RWPE2 (cell line): ENCODE measurements at regions not wholly inside any gene's neighbourhood (a gene's known extent, or its start where the extent isn't known, plus 50 kb on each side); places are given as distances from the start of the nearest gene placed in this dataset.
"Not testable (repeated sequence)": the region's sequence is repeated elsewhere in the genome, so short reads cannot be mapped to it uniquely, and the experiment has no call there.

Experiments used
- ATAC-seq: fragments of 200-7000 bp; cut with Tn5 transposase; 3 replicates; pipeline ENCODE4 v1.9.1; 2021; ENCODE audit warnings: low read depth
- DNase-seq: peaks from one replicate; pipeline ENCODE4 v3.0.0-alpha.2; 2020; ENCODE audit warnings: low spot score
- H3K27ac ChIP-seq: fragments of 450-650 bp; 2 replicates; pipeline ENCODE4 v1.5.1; 2017; ENCODE audit warnings: mild to moderate bottlenecking; ENCODE audit not compliant: poor library complexity, severe bottlenecking
- H3K27me3 ChIP-seq: fragments of 250-450 bp; sonication (Bioruptor Pico); 2 replicates; pipeline ENCODE4 v1.5.1; 2021; ENCODE audit warnings: mild to moderate bottlenecking, moderate library complexity; ENCODE audit not compliant: insufficient read depth, poor library complexity, severe bottlenecking
- H3K36me3 ChIP-seq: fragments of 250-450 bp; sonication (Bioruptor Pico); 2 replicates; pipeline ENCODE4 v1.5.1; 2020; ENCODE audit warnings: low read depth, mild to moderate bottlenecking, moderate library complexity
- H3K4me1 ChIP-seq: fragments of 250-450 bp; sonication (Bioruptor Pico); 2 replicates; pipeline ENCODE4 v1.5.1; 2021; ENCODE audit warnings: mild to moderate bottlenecking, moderate library complexity; ENCODE audit not compliant: insufficient read depth, poor library complexity, severe bottlenecking
- H3K4me3 ChIP-seq: fragments of 250-450 bp; sonication (Bioruptor Pico); 2 replicates; pipeline ENCODE4 v1.5.1; 2021; ENCODE audit warnings: mild to moderate bottlenecking, moderate library complexity; ENCODE audit not compliant: severe bottlenecking
- H3K9me3 ChIP-seq: fragments of 250-450 bp; sonication (Bioruptor Pico); 2 replicates; pipeline ENCODE4 v1.5.1; 2021; ENCODE audit warnings: mild to moderate bottlenecking, moderate library complexity; ENCODE audit not compliant: severe bottlenecking
- TF ChIP-seq, protein P1 (sequence below): fragments of 450-650 bp; IDR thresholded peaks from one replicate; pipeline ENCODE4 v1.5.1; 2017; ENCODE audit warnings: mild to moderate bottlenecking, moderate library complexity; ENCODE audit not compliant: poor library complexity, severe bottlenecking

DNA sequence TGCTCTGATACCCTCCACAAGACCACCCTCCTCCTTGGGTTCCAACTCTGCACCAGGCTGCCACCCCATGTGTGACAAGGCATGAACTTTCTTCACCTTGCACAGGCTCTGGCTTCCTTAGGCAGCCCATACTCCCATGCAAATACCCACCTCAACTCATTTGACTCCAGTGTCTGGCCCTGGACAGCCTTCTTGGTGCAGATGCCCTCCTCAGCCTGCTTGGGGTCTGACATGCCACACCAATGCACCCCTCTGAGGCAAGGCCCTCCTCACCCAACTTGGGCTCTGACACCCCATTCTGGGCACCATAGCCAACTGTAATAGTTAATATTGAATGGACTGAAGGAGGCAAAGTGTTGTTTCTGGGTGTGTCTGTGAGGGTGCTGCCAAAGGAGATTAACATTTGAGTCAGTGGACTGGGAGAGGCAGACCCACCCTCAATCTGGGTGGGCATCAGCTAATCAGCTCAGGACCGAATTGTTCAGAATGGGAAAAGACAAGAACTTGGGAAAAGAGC, 115.0 kb upstream of the EPB41L4A start:
- TF ChIP-seq, protein P1, sequence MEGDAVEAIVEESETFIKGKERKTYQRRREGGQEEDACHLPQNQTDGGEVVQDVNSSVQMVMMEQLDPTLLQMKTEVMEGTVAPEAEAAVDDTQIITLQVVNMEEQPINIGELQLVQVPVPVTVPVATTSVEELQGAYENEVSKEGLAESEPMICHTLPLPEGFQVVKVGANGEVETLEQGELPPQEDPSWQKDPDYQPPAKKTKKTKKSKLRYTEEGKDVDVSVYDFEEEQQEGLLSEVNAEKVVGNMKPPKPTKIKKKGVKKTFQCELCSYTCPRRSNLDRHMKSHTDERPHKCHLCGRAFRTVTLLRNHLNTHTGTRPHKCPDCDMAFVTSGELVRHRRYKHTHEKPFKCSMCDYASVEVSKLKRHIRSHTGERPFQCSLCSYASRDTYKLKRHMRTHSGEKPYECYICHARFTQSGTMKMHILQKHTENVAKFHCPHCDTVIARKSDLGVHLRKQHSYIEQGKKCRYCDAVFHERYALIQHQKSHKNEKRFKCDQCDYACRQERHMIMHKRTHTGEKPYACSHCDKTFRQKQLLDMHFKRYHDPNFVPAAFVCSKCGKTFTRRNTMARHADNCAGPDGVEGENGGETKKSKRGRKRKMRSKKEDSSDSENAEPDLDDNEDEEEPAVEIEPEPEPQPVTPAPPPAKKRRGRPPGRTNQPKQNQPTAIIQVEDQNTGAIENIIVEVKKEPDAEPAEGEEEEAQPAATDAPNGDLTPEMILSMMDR = no peak
- H3K27me3 ChIP-seq = no peaks in the 10 kb centered on the region
- H3K4me3 ChIP-seq = no peak overlapping the region
- no peaks in the 10 kb centered on the region for H3K36me3 ChIP-seq
- ATAC-seq = no peak
- no peaks in the 10 kb centered on the region for H3K4me1 ChIP-seq
- H3K9me3 ChIP-seq = no peaks in the 10 kb centered on the region
- DNase-seq = no peak
- no peak overlapping the region for H3K27ac ChIP-seq

- no peaks in the 10 kb centered on the region for H3K27me3 ChIP-seq
- no peak overlapping the region for H3K4me3 ChIP-seq
- DNase-seq = no peak
- TF ChIP-seq, protein P1 = no peak
- H3K27ac ChIP-seq = no peak overlapping the region
- H3K36me3 ChIP-seq = no peaks in the 10 kb centered on the region
- H3K9me3 ChIP-seq = no peaks in the 10 kb centered on the region
- H3K4me1 ChIP-seq = no peaks in the 10 kb centered on the region
- ATAC-seq = no peak
These were observed 115.7 kb upstream of the EPB41L4A start for GRCh38 chr5:112534611-112535255.

DNA sequence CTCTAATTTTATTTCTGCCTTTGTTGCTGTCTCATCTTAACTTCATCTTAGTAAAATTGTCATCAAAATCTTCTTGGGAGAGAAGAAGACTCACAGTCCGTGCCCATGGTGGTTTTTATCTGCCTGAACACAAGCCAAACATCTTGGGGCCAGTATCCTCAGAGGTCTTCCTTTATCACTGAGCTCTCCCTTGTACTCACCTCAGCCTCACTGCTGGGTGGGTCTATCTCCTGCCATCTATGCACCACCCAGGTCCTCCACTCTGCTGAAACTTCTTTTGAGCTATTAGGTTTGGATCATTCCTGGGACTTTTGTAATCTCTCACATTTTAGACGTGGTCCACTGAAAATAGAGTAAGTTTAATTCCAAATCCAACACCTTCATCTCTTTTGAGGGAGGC, 116.3 kb upstream of the EPB41L4A start:
- H3K4me1 ChIP-seq = no peaks in the 10 kb centered on the region
- H3K36me3 ChIP-seq = no peaks in the 10 kb centered on the region
- H3K9me3 ChIP-seq = no peaks in the 10 kb centered on the region
- H3K27ac ChIP-seq = no peak overlapping the region
- no peaks in the 10 kb centered on the region for H3K27me3 ChIP-seq
- no peak overlapping the region for H3K4me3 ChIP-seq
- TF ChIP-seq, protein P1 = no peak
- ATAC-seq (no peak), DNase-seq (no peak)

DNA sequence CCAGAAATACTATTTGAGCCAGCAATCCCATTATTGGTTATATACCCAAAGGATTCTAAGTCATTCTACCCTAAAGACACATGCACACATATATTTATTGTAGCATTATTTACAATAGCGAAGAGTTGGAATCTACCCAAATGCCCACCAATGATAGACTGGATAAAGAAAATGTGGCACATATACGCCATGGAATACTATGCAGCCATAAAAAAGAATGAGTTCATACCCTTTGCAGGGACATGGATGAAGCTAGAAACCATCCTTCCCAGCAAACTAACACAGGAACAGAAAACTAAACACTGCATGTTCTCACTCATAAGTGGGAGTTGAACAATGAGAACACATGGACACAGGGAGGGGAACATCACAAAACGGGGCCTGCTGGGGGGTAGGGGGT, 125.5 kb upstream of the EPB41L4A start:
- not testable (repeated sequence) for H3K36me3 ChIP-seq, H3K4me1 ChIP-seq, H3K27me3 ChIP-seq, DNase-seq, ATAC-seq, H3K27ac ChIP-seq, H3K4me3 ChIP-seq, H3K9me3 ChIP-seq

DNA sequence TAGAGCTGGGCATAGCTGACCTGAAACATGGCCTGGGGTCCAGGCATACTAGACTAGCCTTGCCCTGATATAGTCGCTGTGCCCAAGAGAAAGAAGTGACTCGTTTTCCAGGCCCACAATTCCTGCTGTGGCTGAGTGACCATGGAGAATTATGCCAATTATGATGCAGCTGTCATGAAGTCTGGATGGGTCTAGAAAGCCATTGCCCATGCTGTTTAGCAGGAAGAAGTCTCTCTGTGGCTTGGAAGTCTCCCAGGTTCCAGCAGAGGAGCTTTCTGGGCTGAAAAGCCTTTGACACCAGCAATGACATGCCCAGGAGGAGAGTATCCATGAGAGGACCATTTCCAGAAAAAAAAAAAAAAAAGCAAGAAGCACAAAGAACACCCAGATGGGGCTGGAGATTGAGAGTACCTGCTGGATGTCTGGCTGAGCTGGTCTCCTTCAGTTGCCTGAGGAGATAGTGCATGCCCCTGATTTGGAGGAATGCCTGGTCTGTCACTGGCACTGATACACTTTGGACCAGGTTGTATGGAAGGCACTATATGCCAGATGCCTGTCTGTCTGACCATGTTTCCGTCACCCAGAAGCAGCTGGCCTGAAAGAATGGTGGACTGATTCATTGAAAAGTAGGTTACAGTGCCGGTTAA, 128.0 kb upstream of the EPB41L4A start:
- no peak overlapping the region for H3K27ac ChIP-seq
- H3K9me3 ChIP-seq = no peaks in the 10 kb centered on the region
- DNase-seq (no peak), ATAC-seq (no peak)
- no peaks in the 10 kb centered on the region for H3K4me1 ChIP-seq
- H3K36me3 ChIP-seq = no peaks in the 10 kb centered on the region
- H3K4me3 ChIP-seq = no peak overlapping the region
- peaks cover 6% of the 10 kb centered on the region for H3K27me3 ChIP-seq
- TF ChIP-seq, protein P1 = no peak
